ENCODE measurements at regions not wholly inside any gene's neighbourhood (a gene's known extent, or its start where the extent isn't known, plus 50 kb on each side); places are given as distances from the start of the nearest gene placed in this dataset.
A peak's percentile ranks its signal among the peaks of the same experiment; 100 is the strongest.

- DNase-seq, result no peak
- Histone ChIP-seq H3K9me3 (no peaks in the 10 kb centered on the region), H3K4me1 (no peaks in the 10 kb centered on the region), H3K27me3 (no peaks in the 10 kb centered on the region), H3K4me3 (no peak overlapping the region), H3K27ac (no peak overlapping the region), H3K36me3 (ENCODE audit: low read depth, missing control alignments) (no peaks in the 10 kb centered on the region)
- WGBS, 2 donors, result 84 to 93% methylated on average over 10 of the region's 10 CpGs
- intact Hi-C loops (cut with DNase I; ENCODE audit: low total_unique reads), result no loop called here
- TF ChIP-seq CTCF (IDR thresholded peaks at IDR 0.05) (no peak), POLR2A (IDR thresholded peaks at IDR 0.05) (no peak)
Measured at GRCh38 chr18:76113101-76113500, 381.9 kb downstream of the ZNF516 start.

- no peak overlapping the region for H3K27ac ChIP-seq
- 54 to 56% methylated on average over 5 of the region's 5 CpGs for WGBS, 2 donors
- no peaks in the 10 kb centered on the region for H3K36me3 ChIP-seq (ENCODE audit: low read depth, missing control alignments)
- intact Hi-C loops (cut with DNase I; ENCODE audit: low total_unique reads), result no loop called here
- H3K4me1 ChIP-seq, result peaks cover 9% of the 10 kb centered on the region
- H3K27me3 ChIP-seq, result no peaks in the 10 kb centered on the region
- no peak overlapping the region for H3K4me3 ChIP-seq
- TF ChIP-seq CTCF (IDR thresholded peaks at IDR 0.05), result no peak
- no peak for TF ChIP-seq POLR2A (IDR thresholded peaks at IDR 0.05)
- no peaks in the 10 kb centered on the region for H3K9me3 ChIP-seq
- DNase-seq, result no peak
Measured at GRCh38 chr18:76102626-76103025, 392.4 kb downstream of the ZNF516 start.

- WGBS, 2 donors, result 40% methylated on average over 3 of the region's 3 CpGs
- Histone ChIP-seq H3K36me3 (ENCODE audit: low read depth, missing control alignments) (no peaks in the 10 kb centered on the region), H3K9me3 (no peaks in the 10 kb centered on the region), H3K27me3 (no peaks in the 10 kb centered on the region), H3K4me1 (peaks cover 9% of the 10 kb centered on the region), H3K4me3 (no peak overlapping the region), H3K27ac (no peak overlapping the region)
- intact Hi-C loops (cut with DNase I; ENCODE audit: low total_unique reads), result no loop called here
- TF ChIP-seq POLR2A (IDR thresholded peaks at IDR 0.05), result no peak
- TF ChIP-seq CTCF (IDR thresholded peaks at IDR 0.05), result no peak
- DNase-seq, result no peak
Measured at GRCh38 chr18:76102156-76102555, 392.9 kb downstream of the ZNF516 start.

GRCh38 chr18:76099931-76100457, 395.0 kb downstream of the ZNF516 start:
- Histone ChIP-seq H3K27ac (no peak overlapping the region), H3K4me1 (peaks cover 9% of the 10 kb centered on the region), H3K36me3 (ENCODE audit: low read depth, missing control alignments) (no peaks in the 10 kb centered on the region), H3K9me3 (no peaks in the 10 kb centered on the region), H3K27me3 (no peaks in the 10 kb centered on the region), H3K4me3 (no peak overlapping the region)
- 63 to 78% methylated on average over 13 to 14 of the region's 14 CpGs for WGBS, 2 donors
- DNase-seq, result no peak
- no peak for TF ChIP-seq CTCF (IDR thresholded peaks at IDR 0.05)
- no peak for TF ChIP-seq POLR2A (IDR thresholded peaks at IDR 0.05)
- intact Hi-C loops (cut with DNase I; ENCODE audit: low total_unique reads), result no loop called here

GRCh38 chr18:76098674-76099411, 396.2 kb downstream of the ZNF516 start:
- 37 to 50% methylated on average over 9 to 10 of the region's 10 CpGs for WGBS, 2 donors
- no peak overlapping the region for H3K27ac ChIP-seq
- peak; percentile 25 for DNase-seq

More at GRCh38 chr18:76098674-76099411, 396.2 kb downstream of the ZNF516 start:
- Histone ChIP-seq H3K9me3 (no peaks in the 10 kb centered on the region), H3K36me3 (ENCODE audit: low read depth, missing control alignments) (no peaks in the 10 kb centered on the region), H3K4me3 (no peak overlapping the region), H3K4me1 (peaks cover 9% of the 10 kb centered on the region), H3K27me3 (no peaks in the 10 kb centered on the region)
- no peak for TF ChIP-seq POLR2A (IDR thresholded peaks at IDR 0.05)
- no peak for TF ChIP-seq CTCF (IDR thresholded peaks at IDR 0.05)
- intact Hi-C loops (cut with DNase I; ENCODE audit: low total_unique reads), result no loop called here
